Kidney capillary endothelial cell (primary cell): ENCODE measurements at regions not wholly inside any gene's neighbourhood (a gene's known extent, or its start where the extent isn't known, plus 50 kb on each side); places are given as distances from the start of the nearest gene placed in this dataset.
"Not testable (repeated sequence)": the region's sequence is repeated elsewhere in the genome, so short reads cannot be mapped to it uniquely, and the experiment has no call there.

Experiments
- DNase-seq: peaks from one replicate; pipeline ENCODE4 v3.0.0-alpha.2; 2018; ENCODE audit warnings: low spot score

DNA sequence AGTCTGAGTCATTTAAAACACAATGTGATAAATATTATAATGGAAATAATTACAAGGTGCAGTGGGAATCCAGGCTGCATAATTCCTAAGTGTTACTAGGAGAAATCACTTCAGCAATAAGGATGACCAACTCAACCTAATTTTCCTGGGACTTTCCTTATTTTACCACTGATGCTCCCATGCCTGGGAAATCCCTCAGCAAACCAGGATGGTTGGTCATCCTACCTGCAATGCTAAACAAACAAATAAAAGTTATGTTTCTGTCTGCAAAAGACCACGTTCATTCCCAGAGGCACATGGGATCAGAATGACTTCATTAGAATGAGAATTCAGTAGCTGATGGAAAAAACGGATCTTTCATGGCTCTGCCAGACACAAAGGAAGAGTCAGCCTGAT lies 130.8 kb upstream of the RAP1B start:
- DNase-seq = no peak

DNA sequence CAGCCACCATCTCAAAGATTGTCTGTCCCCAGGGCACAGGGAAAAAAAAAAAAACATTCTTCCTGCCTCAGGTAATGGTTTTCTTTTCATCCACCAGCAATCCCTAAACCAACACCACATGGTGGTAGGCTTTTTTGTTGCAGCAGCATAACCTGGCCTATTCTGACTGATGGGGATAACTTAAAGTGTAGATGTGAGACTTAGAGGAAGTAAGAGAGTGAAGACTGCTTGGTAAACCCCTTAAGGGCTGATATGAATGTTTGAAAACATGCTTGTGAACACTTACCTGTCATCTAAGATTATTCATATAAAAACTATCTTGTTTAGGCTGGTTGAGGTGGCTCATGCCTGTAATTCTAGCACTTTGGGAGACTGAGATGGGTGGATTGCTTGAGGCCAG lies 130.2 kb upstream of the RAP1B start:
- DNase-seq = no peak

DNA sequence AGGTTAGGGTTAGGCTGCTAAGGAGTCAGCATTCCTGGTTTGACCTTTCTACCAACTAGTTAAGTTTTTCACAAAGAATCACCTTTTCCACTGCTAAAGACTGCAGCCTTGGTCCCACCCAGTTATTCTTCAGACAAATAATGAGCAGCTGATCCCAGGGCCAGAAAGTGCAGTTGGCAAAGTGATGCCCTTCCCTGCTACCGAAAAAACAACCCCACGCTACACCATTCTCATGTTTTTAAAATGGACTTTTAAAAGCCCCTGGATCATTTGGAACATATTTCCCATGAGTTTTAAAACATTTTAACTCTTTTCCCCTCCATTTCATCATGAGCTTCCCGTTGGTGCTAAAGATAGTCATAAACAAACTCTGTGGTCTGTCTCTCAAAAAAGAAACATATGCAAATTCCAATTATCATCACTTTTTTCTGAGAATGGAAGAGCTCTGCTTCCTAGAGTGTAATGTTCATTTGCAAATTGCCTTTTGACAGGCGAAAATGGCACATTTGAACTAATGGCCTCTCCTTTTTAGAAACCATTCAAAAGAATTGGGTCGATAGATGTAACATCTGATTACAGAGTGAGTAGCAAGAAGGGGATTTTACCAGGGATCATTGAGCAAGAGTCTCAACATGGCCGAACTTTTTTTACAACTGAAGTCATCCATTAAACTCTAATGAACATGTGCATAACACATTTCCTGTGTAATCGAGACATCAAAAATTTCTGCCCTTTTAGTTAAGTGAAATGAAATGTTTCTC lies 129.3 kb upstream of the RAP1B start:
- DNase-seq = no peak

DNA sequence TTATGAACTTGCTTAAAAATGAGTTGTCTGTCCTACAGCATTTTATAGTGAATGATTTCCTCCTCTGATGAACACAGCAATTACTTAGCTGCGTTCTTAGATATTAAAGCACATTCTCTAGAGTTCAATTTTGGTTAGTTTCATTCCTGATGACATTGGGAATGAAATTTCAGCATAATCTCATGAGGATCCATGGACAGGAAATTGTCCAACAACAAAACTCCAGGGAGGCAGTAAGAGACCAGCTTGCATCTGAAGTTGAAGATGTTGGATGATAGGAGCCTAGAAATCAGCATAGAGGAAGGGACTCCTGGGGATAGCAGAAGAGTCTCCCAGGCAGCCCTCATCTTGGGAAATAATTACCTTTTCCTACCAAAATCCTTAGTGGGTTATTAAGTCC lies 128.7 kb upstream of the RAP1B start:
- DNase-seq = no peak

DNA sequence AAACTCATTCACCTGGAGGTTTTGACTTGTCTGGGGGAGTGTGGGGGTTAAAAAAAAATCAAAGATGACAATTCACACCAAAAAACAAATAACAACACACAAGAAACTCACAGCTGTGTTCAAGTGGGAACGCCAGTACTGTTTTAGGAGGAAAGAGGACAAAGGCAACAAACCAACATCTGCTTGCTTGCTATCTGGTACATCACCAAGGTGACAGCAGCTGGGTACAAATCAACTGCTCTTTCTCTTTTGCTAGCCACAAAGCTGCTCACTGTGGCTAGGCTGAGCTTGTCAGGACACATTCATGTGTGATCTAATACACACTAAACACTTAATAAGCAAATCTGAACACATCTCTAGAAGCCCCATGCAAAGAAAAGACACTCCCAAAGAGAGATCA lies 128.0 kb upstream of the RAP1B start:
- DNase-seq = no peak

DNA sequence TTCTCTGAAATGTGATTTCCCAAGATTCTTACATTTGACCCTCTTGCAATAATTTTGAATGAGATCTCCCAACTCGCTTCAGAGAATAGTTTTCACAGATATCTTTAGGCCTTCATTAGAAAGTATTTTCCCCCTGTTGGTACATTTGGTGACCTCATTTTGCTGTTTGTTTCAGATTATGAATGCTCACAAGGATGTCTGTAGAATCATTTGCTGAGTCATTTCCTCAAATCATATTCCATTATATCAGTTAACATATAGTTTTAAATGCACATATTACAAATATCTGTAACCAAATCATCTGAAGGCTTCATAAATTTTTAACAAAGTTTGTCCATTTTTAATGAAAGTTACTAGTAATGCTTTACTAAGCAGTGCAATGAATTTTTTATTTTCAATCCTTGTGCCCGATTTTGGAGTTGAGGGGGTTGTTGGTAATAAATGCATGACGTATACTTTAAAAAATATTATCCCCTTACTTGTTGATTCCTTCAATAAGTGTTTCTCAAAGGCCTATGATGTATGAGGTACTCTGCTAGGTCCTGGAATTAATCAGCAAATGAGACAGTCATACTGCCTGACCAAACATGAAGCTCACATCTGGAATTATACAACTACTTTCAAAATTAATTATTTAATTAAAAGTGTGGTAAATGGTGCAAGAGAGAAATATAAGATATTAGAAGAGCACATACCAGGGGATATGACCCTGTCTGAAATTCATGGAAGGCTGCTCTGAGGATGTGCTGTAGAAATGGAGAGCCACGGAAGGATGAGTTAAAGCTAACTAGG lies 126.9 kb upstream of the RAP1B start:
- DNase-seq = peak; percentile 63

DNA sequence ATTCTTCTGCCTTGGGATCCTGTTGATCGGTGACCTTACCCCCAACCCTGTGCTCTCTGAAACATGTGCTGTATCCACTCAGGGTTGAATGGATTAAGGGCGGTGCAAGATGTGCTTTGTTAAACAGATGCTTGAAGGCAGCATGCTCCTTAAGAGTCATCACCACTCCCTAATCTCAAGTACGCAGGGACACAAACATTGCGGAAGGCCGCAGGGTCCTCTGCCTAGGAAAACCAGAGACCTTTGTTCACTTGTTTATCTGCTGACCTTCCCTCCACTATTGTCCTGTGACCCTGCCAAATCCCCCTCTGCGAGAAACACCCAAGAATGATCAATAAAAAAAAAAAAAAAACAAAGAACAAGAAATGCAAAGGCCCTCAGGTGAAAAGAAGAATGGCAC lies 126.1 kb upstream of the RAP1B start:
- DNase-seq = not testable (repeated sequence)

DNA sequence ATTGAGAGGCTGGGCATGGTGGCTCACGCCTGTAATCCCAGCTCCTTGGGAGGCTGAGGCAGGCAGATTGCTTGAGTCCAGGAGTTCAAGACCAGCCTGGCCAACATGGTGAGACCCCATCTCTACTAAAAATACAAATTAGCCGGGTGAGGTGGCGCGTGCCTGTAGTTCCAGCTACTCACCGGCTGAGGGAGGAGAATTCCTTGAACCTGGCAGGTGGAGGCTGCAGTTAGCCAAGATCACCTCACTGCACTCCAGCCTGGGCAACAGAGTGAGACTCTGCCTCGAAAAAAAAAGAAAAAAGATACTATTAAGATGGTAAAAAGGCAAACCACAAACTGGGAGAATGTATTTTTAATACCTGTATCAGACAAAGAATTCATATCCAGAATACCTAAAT lies 124.2 kb upstream of the RAP1B start:
- not testable (repeated sequence) for DNase-seq

DNA sequence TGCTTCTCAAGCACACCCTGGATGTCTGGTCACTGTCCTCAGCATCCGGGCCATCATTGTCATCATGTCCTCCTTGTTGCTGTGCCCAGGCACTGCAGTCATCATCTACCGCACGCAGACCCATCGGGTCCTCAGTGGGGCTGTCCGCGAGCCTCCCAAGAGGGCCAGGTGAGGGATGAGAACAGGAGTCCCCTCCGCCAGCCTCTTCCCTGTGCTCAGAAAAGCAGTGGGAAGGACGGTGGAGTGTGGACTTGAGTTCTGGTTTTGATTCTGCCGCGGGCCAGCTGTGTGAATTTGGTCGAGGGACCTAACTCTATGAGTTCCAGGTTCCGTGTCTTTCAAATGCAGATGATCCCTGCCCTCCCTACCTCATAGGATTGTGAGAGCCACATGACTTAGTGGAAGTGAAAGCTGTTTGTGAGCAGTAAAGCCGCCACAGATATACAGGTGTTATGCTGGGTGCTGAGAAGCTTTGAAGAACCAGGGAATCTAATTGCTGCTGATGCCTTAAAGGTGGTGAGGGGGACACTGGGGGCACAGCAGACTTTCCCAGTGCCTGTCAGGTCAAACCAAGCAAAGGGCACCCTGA lies 122.9 kb upstream of the RAP1B start:
- DNase-seq = no peak

DNA sequence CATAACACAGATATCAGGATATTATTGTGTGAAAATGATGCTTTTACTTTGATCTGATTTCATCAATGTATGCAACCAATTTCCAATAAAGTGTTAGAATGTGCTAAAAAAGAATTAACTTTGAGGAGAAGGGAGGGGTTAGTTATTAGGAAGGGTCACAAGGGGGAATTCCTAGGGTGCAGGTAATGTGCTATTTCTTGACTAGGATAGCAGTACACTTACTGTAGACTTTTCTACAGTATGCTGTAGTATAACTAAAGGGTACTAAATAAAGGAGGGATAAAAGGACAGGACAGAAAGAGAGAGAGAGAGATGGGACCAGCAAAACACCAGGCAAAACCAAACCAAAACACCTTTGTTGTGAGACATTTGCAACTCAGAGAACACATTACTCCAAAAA lies 121.4 kb upstream of the RAP1B start:
- no peak for DNase-seq

DNA sequence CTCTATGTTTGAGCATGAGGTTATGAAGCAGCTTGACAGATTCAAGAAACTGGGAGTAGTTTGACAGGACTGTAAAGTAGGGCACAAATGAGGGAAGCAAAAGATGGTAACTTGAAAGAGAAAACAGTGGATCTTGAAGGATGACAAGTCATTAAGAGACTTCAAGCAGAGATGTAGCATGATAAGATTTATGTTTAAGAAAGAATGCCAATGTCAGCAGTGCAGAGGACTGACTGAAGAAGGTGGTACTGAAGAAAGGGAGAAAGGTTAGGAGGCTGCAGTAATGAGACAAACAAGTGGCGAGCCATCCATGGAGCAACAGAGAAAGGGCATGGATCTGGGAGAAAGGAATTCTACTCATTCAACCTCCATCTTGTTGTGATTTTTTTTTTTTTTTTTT lies 120.2 kb upstream of the RAP1B start:
- no peak for DNase-seq

DNA sequence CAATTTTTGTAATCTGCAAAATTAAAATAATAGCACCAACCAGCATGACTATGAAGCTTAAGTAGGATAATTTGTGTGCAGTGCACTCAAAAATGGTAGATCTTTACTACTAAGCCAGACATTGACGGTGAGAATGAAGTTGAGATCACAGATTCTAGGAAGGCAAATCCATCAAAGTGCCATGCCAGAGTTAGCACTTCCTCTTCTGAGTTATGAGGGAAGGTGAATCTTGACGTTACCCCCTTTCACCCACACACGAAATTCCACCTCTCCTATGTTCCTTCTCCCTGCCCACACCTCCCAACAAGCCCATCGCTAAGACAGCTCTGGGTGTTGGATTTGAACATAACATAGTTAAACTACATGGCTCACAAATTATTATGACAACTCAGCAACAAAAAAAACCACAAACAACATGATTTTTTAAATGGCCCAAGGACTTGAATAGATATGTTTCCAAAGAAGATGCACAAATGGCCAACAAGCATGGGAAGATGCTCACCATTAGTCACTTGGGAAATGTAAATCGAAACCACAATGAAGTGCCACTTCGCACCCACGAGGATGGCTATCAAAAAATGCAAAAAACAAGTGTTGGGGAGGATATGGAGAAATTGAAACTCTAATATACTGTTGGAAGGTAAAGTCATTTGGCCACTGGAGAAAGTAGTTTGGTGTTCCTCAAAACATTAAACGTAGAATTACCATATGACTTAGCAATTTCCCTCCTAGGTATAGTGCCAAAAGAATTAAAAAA lies 119.3 kb upstream of the RAP1B start:
- DNase-seq = no peak

DNA sequence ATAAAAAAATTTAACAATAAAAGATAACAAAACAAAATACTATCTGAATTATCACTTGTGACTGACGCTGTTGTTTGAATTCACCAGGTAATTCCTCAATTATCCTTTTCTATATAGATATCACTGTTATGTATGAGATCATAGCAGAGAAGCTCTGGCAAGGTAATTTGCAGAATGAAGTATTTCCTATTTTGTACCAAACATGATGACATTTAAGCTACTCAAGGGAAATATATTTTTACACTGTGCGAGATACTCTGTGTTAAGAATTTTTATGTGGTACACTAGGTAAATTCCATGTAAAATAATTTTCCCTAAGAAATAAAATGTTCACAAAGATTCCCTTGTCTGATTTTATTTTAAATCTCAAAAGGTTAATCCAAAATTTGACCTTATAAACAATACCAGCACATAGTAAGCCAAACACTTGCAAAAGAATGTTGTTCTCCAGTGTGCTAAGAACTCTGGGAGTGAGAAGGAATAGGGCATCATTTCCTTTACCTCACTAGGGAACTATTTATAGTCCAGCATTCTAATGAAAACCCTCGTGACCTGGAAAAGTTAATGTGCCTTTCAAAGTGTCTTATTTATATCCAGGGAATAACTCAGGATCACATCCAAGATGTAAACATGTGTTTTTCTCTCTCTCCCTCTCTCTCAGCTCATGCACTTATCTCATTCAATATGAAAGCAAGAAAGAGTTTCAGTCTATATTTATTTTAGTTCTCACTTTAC lies 115.2 kb upstream of the RAP1B start:
- DNase-seq = peak; percentile 60

DNA sequence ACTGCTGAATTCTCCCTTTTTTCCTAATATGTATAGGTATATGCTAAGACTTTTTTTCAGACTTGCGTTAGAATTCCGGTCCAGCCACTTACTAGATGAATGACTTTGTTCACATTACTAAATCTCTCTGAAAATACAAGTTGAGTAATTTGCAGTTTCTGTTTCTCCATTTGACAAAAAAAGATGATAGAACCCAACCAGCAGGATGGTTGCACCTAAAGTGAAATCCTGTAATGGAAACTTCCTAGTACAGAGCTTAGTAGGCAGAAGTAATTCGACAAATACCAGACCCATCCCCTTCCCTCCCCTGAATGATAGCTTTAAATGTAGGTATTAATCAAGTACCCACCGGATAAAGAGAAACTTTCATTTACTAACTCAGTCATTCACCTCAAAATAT lies 113.6 kb upstream of the RAP1B start:
- DNase-seq = no peak

DNA sequence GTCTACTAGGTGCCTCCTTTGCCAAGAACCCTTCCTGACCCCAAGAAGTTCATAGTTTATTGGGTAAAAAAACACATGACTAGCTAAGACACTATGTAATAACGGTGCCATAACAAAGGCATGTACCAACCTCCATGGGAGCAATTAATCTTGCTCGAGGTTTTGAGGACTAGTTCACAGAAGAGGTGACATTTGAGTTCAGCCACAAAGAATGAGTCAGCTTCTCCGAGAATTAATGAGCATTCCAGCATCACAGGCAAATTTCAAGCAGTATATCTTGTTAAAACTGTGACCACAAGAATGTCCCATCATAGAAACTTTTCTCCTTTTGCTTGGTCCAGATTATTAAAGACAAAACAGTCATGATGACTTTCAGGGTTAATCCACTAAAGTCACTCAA lies 113.0 kb upstream of the RAP1B start:
- no peak for DNase-seq

DNA sequence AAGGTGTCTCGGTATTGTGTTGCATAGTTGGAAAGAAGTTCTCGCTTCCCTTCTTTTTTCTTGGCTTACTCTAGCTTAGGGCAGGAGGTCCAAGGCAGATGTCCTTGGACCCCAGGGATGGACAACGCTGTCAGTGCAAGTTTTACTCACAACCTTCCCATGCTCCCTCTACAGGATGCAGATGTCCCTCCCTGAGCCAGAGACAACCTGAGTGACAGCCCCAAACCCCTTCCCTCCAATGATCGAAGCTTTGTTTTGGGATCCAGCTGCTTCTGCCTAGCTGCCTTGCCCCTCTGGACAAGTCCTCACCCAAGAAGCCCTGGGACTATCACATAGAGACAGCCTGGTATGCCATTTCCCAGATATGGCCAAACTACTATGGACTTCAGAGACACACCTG lies 112.0 kb upstream of the RAP1B start:
- no peak for DNase-seq

DNA sequence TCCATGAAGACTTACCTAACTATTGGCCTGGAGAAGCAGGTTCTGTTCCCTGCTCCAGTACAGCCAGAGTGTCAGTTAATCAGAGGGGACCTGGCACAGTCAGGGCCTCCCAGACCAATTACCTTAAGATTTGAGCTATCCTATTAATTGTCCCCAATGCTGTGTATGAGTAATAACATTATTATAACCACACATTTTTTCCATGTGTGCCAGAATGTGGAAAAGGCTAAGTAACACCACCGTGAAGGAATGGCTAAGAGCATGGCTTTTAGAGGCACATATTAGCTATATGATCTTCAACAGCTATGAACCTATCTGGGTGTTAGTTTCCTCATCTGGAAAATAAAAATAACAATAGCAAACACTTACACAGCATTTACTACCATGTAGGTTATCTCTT lies 111.1 kb upstream of the RAP1B start:
- no peak for DNase-seq

DNA sequence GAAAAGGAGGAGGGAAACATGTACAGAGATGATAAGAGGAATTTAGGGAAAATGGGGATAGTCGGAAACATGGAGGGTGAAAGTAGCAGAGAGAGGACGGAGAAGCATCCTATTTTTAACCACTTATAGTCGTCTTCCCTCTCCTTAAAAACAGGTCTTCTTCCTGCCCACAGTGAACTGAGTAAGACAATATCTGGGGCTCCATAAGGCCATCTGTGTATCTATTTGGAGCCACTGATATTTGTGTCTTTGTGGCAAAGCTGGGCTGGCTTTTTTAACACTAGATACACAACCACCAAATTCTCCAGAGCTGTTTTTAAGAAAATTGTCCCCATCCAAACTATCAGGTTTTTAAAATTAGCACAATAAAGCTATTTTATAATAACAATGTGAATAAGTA lies 109.5 kb upstream of the RAP1B start:
- no peak for DNase-seq

DNA sequence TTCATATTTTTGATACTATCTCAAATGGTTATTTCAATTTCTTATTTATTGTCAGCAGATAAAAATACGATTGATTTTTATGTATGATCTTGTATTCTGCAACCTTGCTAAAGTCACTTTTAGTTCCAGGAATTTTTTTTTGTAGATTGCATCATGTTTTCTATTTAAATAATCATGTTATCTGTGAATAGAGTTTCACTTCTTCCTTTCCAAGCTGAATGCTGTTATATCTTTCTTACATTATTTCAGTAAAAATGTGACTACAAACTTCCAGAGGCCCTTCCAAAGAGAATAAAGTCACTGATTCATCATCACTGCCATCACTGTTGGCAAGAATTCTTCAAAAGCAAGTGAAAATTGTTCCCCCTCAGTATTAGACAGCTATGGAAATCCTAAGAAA lies 104.7 kb upstream of the RAP1B start:
- DNase-seq = no peak

DNA sequence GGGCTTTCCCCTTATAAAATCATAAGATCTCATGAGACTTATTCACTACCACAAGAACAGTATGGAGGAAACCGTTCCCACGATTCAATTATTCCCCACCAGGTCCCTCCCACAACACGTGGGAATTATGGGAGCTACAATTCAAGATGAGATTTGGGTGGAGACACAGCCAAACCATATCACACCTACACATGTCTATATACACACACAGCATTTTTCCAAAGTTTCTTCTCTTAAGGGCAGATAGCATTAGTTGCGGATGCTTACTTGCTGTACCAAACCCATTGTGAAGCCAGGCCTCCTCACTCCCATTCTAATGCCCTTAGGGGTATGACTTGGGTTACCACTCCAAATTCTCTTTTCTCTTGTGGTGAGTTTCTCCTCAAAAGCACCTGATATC lies 104.1 kb upstream of the RAP1B start:
- no peak for DNase-seq

DNA sequence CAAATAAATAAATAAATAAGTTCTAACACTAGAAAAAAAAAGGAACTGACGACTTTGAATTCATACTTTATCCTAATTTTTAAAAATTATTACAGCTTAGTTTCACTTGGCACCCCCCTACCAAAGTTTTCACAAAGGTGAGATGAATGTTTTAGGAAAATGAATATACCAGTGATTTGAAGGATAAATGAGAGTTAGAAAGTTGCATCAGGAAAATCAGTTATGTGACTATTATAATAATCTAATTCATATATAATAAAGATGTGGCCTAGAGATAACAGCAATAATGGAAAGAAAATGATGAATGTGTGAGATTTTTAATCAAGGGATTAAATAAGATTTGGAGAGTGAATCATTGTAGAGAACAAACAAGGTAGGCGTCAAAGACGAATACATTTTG lies 103.0 kb upstream of the RAP1B start:
- DNase-seq = no peak

DNA sequence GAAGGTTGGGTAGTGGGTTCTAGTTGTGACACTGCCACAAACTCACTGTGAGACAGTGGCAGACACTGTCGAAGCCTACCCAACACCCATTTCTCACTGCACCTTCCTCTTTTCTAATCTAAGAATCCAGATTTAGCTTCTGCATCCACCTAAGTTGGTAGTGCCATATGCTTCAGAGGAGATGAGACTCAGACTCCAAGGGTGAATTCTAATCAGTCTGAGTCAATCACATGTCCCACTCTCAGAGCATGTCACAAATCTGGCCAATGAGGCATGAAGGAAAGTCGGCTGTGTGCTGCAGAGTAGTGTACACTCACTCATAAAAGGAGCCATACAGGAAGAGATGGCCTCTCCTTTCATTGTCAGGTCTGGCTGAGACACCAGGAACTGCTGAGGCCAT lies 102.1 kb upstream of the RAP1B start:
- DNase-seq = no peak
